ENCODE measurements at regions not wholly inside any gene's neighbourhood (a gene's known extent, or its start where the extent isn't known, plus 50 kb on each side); places are given as distances from the start of the nearest gene placed in this dataset.

GRCh38 chr5:160493806-160494338, 72.2 kb downstream of the PTTG1 start:
- TF ChIP-seq CTCF (IDR thresholded peaks at IDR 0.05; ENCODE audit: extremely low read depth in 1 of 2, insufficient read depth in 1 of 2, low read depth in 1 of 2, low read length in 2 of 2) (no peak), POLR2AphosphoS5 (IDR thresholded peaks at IDR 0.05; ENCODE audit: insufficient read depth, low read depth, low read length) (no peak), EZH2 (IDR thresholded peaks at IDR 0.05; ENCODE audit: borderline replicate concordance, low read depth, low read length, severe bottlenecking) (no peak), POLR2A (IDR thresholded peaks at IDR 0.05; ENCODE audit: low read depth, low read length) (no peak), MYC (IDR thresholded peaks at IDR 0.05; ENCODE audit: low read depth, low read length) (no peak), FOS (IDR thresholded peaks at IDR 0.05; ENCODE audit: borderline replicate concordance, insufficient read depth, low read length) (no peak), JUN (IDR thresholded peaks at IDR 0.05; ENCODE audit: borderline replicate concordance, insufficient read depth, insufficient read length, low read depth) (no peak)
- TF ChIP-seq, protein P1, sequence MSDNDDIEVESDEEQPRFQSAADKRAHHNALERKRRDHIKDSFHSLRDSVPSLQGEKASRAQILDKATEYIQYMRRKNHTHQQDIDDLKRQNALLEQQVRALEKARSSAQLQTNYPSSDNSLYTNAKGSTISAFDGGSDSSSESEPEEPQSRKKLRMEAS (IDR thresholded peaks at IDR 0.05; ENCODE audit: insufficient read depth, insufficient read length), result no peak
